B cell (primary cell): ENCODE measurements at regions not wholly inside any gene's neighbourhood (a gene's known extent, or its start where the extent isn't known, plus 50 kb on each side); places are given as distances from the start of the nearest gene placed in this dataset.

ENCODE experiments used
- ATAC-seq: fragments of 200-7000 bp; cut with Tn5 transposase; one replicate; pipeline ENCODE4 v1.10.0; 2021; ENCODE audit warnings: low read depth, mild to moderate bottlenecking, moderate number of reproducible peaks, moderate library complexity
- CTCF ChIA-PET: fragments of 350-600 bp; sonication (Branson Sonifier 250); formaldehyde crosslinking; loops from one replicate; lab custom pipeline; 2021; ENCODE audit warnings: antibody characterized with exemption, inconsistent platforms; lab: Charles Lee
- POLR2A ChIA-PET: fragments of 350-600 bp; sonication (Branson Sonifier 250); formaldehyde crosslinking; loops from one replicate; lab custom pipeline; 2021; ENCODE audit warnings: antibody characterized with exemption; lab: Charles Lee
- DNase-seq: peaks from one replicate; pipeline ENCODE4 v3.0.0; 2013
- H2AFZ ChIP-seq: 2 replicates; pipeline ENCODE4 v1.6.1; 2012; ENCODE audit warnings: mild to moderate bottlenecking, low read depth, low read length; ENCODE audit not compliant: insufficient read depth, poor library complexity, severe bottlenecking
- H3K27ac ChIP-seq, 2 donors: 1 replicate in 1 of 2; 2 replicates in 1 of 2; pipeline ENCODE4 v1.5.1; 2012 to 2013; ENCODE audit warnings: low read length in 2 of 2, mild to moderate bottlenecking in 2 of 2, moderate library complexity in 1 of 2
- H3K27me3 ChIP-seq, 4 experiments: fragments of 200-600 bp in 1 of 4; sonication (generic) in 1 of 4; replicated peaks in 1 of 4; 1 replicate in 2 of 4; 2 replicates in 2 of 4; pipeline versions ENCODE4 v1.6.1 to v1.7.0; 2013 to 2016; ENCODE audit warnings: low read length in 3 of 4, mild to moderate bottlenecking in 2 of 4, mixed read lengths in 1 of 4, moderate library complexity in 1 of 4; ENCODE audit not compliant: insufficient read depth in 4 of 4, control insufficient read depth in 3 of 4; ENCODE audit errors: control extremely low read depth in 1 of 4
- H3K36me3 ChIP-seq, 2 experiments: replicated peaks in 1 of 2; 1 replicate in 1 of 2; 2 replicates in 1 of 2; pipeline versions ENCODE4 v1.6.1 to v1.7.1; 2013; ENCODE audit warnings: low read length in 1 of 2; ENCODE audit not compliant: insufficient read depth in 2 of 2, control insufficient read depth in 1 of 2; ENCODE audit errors: control extremely low read depth in 1 of 2, extremely low read depth in 1 of 2
- H3K4me1 ChIP-seq, 2 donors: fragments of 200-600 bp in 1 of 2; sonication (generic) in 1 of 2; 1 replicate in 1 of 2; 2 replicates in 1 of 2; pipeline versions ENCODE4 v1.5.1 to v1.6.1; 2013 to 2017; ENCODE audit warnings: low read length in 2 of 2; ENCODE audit not compliant: control insufficient read depth in 2 of 2, insufficient read depth in 2 of 2
- H3K4me2 ChIP-seq: replicated peaks from 2 replicates; pipeline ENCODE3; 2012; ENCODE audit warnings: mild to moderate bottlenecking, low read depth, low read length; ENCODE audit not compliant: poor library complexity, severe bottlenecking
- H3K4me3 ChIP-seq, 5 experiments: fragments of 200-600 bp in 1 of 5; sonication (generic) in 1 of 5; 1 replicate in 3 of 5; 2 replicates in 2 of 5; pipeline versions ENCODE4 v1.5.1 to v1.7.0; 2011 to 2016; ENCODE audit warnings: low read length in 4 of 5, mild to moderate bottlenecking in 4 of 5, low read depth in 2 of 5, control low read depth in 1 of 5, moderate library complexity in 1 of 5; ENCODE audit not compliant: insufficient read depth in 1 of 5; ENCODE audit errors: control extremely low read depth in 1 of 5, extremely low read depth in 1 of 5
- H3K79me2 ChIP-seq: fragments of 200-600 bp; sonication (generic); one replicate; pipeline ENCODE4 v1.6.0; 2016; ENCODE audit warnings: low read length; ENCODE audit not compliant: control insufficient read depth, insufficient read depth
- H3K9ac ChIP-seq: fragments of 200-600 bp; sonication (generic); 2 replicates; pipeline ENCODE4 v1.6.1; 2017; ENCODE audit warnings: mild to moderate bottlenecking, low read length, moderate library complexity
- H3K9me3 ChIP-seq, 3 donors: one replicate each; pipeline versions ENCODE4 v1.6.1 to v1.7.1; 2013; ENCODE audit warnings: low read length in 2 of 3; ENCODE audit not compliant: control insufficient read depth in 2 of 3, insufficient read depth in 1 of 3; ENCODE audit errors: control extremely low read depth in 1 of 3
- H4K20me1 ChIP-seq: 2 replicates; pipeline ENCODE4 v1.6.0; 2012; ENCODE audit warnings: mild to moderate bottlenecking, low read length; ENCODE audit not compliant: insufficient read depth, control insufficient read depth, poor library complexity, severe bottlenecking
- H3K27ac Mint-ChIP-seq: one replicate; pipeline ENCODE4 v1.8.0; 2021; ENCODE audit warnings: mixed read lengths
- H3K27me3 Mint-ChIP-seq: one replicate; pipeline ENCODE4 v1.8.0; 2021; ENCODE audit warnings: mixed read lengths
- H3K4me1 Mint-ChIP-seq: one replicate; pipeline ENCODE4 v1.8.0; 2021; ENCODE audit warnings: mixed read lengths
- H3K4me3 Mint-ChIP-seq: one replicate; pipeline ENCODE4 v1.8.0; 2021; ENCODE audit warnings: mixed read lengths
- H3K9me3 Mint-ChIP-seq: one replicate; pipeline ENCODE4 v1.8.0; 2022; ENCODE audit warnings: mixed read lengths; ENCODE audit not compliant: insufficient read depth
- CTCF ChIP-seq: fragments of 200-600 bp; IDR thresholded peaks from one replicate; pipeline ENCODE4 v1.8.0; 2022; ENCODE audit warnings: antibody characterized with exemption, mild to moderate bottlenecking
- EZH2 ChIP-seq: IDR thresholded peaks from 2 replicates; pipeline ENCODE4 v1.6.1; 2012; ENCODE audit warnings: borderline replicate concordance, low read depth, mild to moderate bottlenecking, moderate library complexity, low read length; ENCODE audit not compliant: insufficient read depth, poor library complexity, severe bottlenecking
- WGBS: methylation state at CpG from one replicate; pipeline ENCODE4 v1.1.5; 2013; ENCODE audit warnings: missing lambda C conversion rate; ENCODE audit not compliant: insufficient coverage; 5-methylcytosine and 5-hydroxymethylcytosine counted together
- intact Hi-C: fragments of 100-400 bp; cut with micrococcal nuclease; formaldehyde crosslinking; loops from one replicate; pipeline ENCODE4 v1.10.0; 2022

GRCh38 chr5:111901296-111901695 lies 144.3 kb upstream of the NREP start:
- no peak for DNase-seq
- H3K4me2 ChIP-seq: no peak overlapping the region
- no peak overlapping the region for H3K27ac ChIP-seq
- H3K4me3 ChIP-seq: no peak overlapping the region
- no peaks in the 10 kb centered on the region for H4K20me1 ChIP-seq
- no peaks in the 10 kb centered on the region for H3K27me3 ChIP-seq
- Mint-ChIP-seq H3K27ac (no peak overlapping the region), H3K27me3 (no peaks in the 10 kb centered on the region), H3K4me3 (no peak overlapping the region), H3K4me1 (no peaks in the 10 kb centered on the region), H3K9me3 (peaks cover 7% of the 10 kb centered on the region)
- intact Hi-C loops: no loop called here
- H3K9ac ChIP-seq: no peak overlapping the region
- H3K9me3 ChIP-seq: peaks cover 0 to 5% (median 1%) of the 10 kb centered on the region in 3 donors
- H3K36me3 ChIP-seq: no peaks in the 10 kb centered on the region
- POLR2A ChIA-PET: no interaction called here
- no peaks in the 10 kb centered on the region for H3K4me1 ChIP-seq
- no peaks in the 10 kb centered on the region for H3K79me2 ChIP-seq
- H2AFZ ChIP-seq: no peak overlapping the region
- no peak for ATAC-seq
- no peak for TF ChIP-seq CTCF
- TF ChIP-seq EZH2: no peak
- no CpG with 5 or more reads among the region's 2 CpGs for WGBS
- CTCF ChIA-PET: no interaction called here

GRCh38 chr5:111892949-111893348 lies 136.0 kb upstream of the NREP start:
- Histone ChIP-seq H3K79me2 (no peaks in the 10 kb centered on the region), H3K27ac (no peak overlapping the region), H3K9ac (no peak overlapping the region), H2AFZ (no peak overlapping the region), H3K4me1 (no peaks in the 10 kb centered on the region), H4K20me1 (no peaks in the 10 kb centered on the region), H3K4me2 (no peak overlapping the region), H3K36me3 (no peaks in the 10 kb centered on the region), H3K9me3 (peaks cover 0 to 7% (median 1%) of the 10 kb centered on the region in 3 donors), H3K4me3 (no peak overlapping the region), H3K27me3 (no peaks in the 10 kb centered on the region)
- CTCF ChIA-PET: no interaction called here
- Mint-ChIP-seq H3K4me1 (no peaks in the 10 kb centered on the region), H3K4me3 (no peak overlapping the region), H3K27me3 (no peaks in the 10 kb centered on the region), H3K27ac (no peak overlapping the region), H3K9me3 (peaks cover 12% of the 10 kb centered on the region)
- ATAC-seq: no peak
- POLR2A ChIA-PET: no interaction called here
- TF ChIP-seq EZH2: no peak
- 22% methylated on average over 1 of the region's 1 CpG for WGBS
- DNase-seq: no peak
- intact Hi-C loops: no loop called here
